ENCODE measurements at regions not wholly inside any gene's neighbourhood (a gene's known extent, or its start where the extent isn't known, plus 50 kb on each side); places are given as distances from the start of the nearest gene placed in this dataset.
"Not testable (repeated sequence)": the region's sequence is repeated elsewhere in the genome, so short reads cannot be mapped to it uniquely, and the experiment has no call there.

- H3K4me3 ChIP-seq (ENCODE audit: low read length): no peak overlapping the region
- DNase-seq: no peak
- H4K20me1 ChIP-seq (ENCODE audit: insufficient read depth, low read depth, low read length): no peaks in the 10 kb centered on the region
- no peak overlapping the region for H3K27ac ChIP-seq (ENCODE audit: low read length)
- H3K4me1 ChIP-seq (ENCODE audit: low read length): no peaks in the 10 kb centered on the region
- no peaks in the 10 kb centered on the region for H3K9me2 ChIP-seq (replicated peaks; ENCODE audit: insufficient read depth, low read length)
- H3K4me2 ChIP-seq (ENCODE audit: low read depth, low read length, poor library complexity, severe bottlenecking): no peak overlapping the region
- H3K79me2 ChIP-seq (ENCODE audit: low read length): no peaks in the 10 kb centered on the region
- H3K36me3 ChIP-seq (ENCODE audit: insufficient read depth, low read length): no peaks in the 10 kb centered on the region
- no peaks in the 10 kb centered on the region for H3K27me3 ChIP-seq (ENCODE audit: low read length)
- H2AFZ ChIP-seq (ENCODE audit: low read length): no peak overlapping the region
- H3K9me3 ChIP-seq (ENCODE audit: low read length): no peaks in the 10 kb centered on the region
- H3K9ac ChIP-seq (ENCODE audit: low read length): no peak overlapping the region
Observed at GRCh38 chr9:71442937-71443336, 321.5 kb upstream of the TRPM3 start.

- Histone ChIP-seq H3K4me2 (ENCODE audit: low read depth, low read length, poor library complexity, severe bottlenecking) (no peak overlapping the region), H3K27ac (ENCODE audit: low read length) (no peak overlapping the region), H3K9ac (ENCODE audit: low read length) (no peak overlapping the region), H3K9me2 (replicated peaks; ENCODE audit: insufficient read depth, low read length) (no peaks in the 10 kb centered on the region), H3K9me3 (ENCODE audit: low read length) (no peaks in the 10 kb centered on the region), H2AFZ (ENCODE audit: low read length) (no peak overlapping the region), H3K36me3 (ENCODE audit: insufficient read depth, low read length) (no peaks in the 10 kb centered on the region), H4K20me1 (ENCODE audit: insufficient read depth, low read depth, low read length) (no peaks in the 10 kb centered on the region), H3K27me3 (ENCODE audit: low read length) (no peaks in the 10 kb centered on the region), H3K4me3 (ENCODE audit: low read length) (no peak overlapping the region), H3K79me2 (ENCODE audit: low read length) (no peaks in the 10 kb centered on the region), H3K4me1 (ENCODE audit: low read length) (no peaks in the 10 kb centered on the region)
- no peak for DNase-seq
Observed at GRCh38 chr9:71441266-71441665, 319.8 kb upstream of the TRPM3 start.

- H3K4me2 ChIP-seq (ENCODE audit: low read depth, low read length, poor library complexity, severe bottlenecking): no peak overlapping the region
- no peaks in the 10 kb centered on the region for H3K4me1 ChIP-seq (ENCODE audit: low read length)
- H4K20me1 ChIP-seq (ENCODE audit: insufficient read depth, low read depth, low read length): no peaks in the 10 kb centered on the region
- H3K79me2 ChIP-seq (ENCODE audit: low read length): no peaks in the 10 kb centered on the region
- H3K27me3 ChIP-seq (ENCODE audit: low read length): no peaks in the 10 kb centered on the region
- no peaks in the 10 kb centered on the region for H3K36me3 ChIP-seq (ENCODE audit: insufficient read depth, low read length)
- no peaks in the 10 kb centered on the region for H3K9me3 ChIP-seq (ENCODE audit: low read length)
- H3K4me3 ChIP-seq (ENCODE audit: low read length): no peak overlapping the region
- H3K27ac ChIP-seq (ENCODE audit: low read length): no peak overlapping the region
- no peaks in the 10 kb centered on the region for H3K9me2 ChIP-seq (replicated peaks; ENCODE audit: insufficient read depth, low read length)
- no peak for DNase-seq
- H3K9ac ChIP-seq (ENCODE audit: low read length): no peak overlapping the region
- no peak overlapping the region for H2AFZ ChIP-seq (ENCODE audit: low read length)
Observed at GRCh38 chr9:71431931-71432330, 310.5 kb upstream of the TRPM3 start.

GRCh38 chr9:71407341-71407740, 285.9 kb upstream of the TRPM3 start:
- not testable (repeated sequence) for H3K4me2 ChIP-seq (ENCODE audit: low read depth, low read length, poor library complexity, severe bottlenecking); H3K4me3 ChIP-seq (ENCODE audit: low read length); DNase-seq; H3K4me1 ChIP-seq (ENCODE audit: low read length); H3K27ac ChIP-seq (ENCODE audit: low read length); H3K9me3 ChIP-seq (ENCODE audit: low read length); H3K9me2 ChIP-seq (replicated peaks; ENCODE audit: insufficient read depth, low read length); H3K27me3 ChIP-seq (ENCODE audit: low read length); H2AFZ ChIP-seq (ENCODE audit: low read length); H4K20me1 ChIP-seq (ENCODE audit: insufficient read depth, low read depth, low read length); H3K36me3 ChIP-seq (ENCODE audit: insufficient read depth, low read length); H3K79me2 ChIP-seq (ENCODE audit: low read length); H3K9ac ChIP-seq (ENCODE audit: low read length)

GRCh38 chr9:71403106-71403505, 281.7 kb upstream of the TRPM3 start:
- no peaks in the 10 kb centered on the region for H3K36me3 ChIP-seq (ENCODE audit: insufficient read depth, low read length)
- H3K27ac ChIP-seq (ENCODE audit: low read length): no peak overlapping the region
- H3K27me3 ChIP-seq (ENCODE audit: low read length): no peaks in the 10 kb centered on the region
- no peaks in the 10 kb centered on the region for H3K9me3 ChIP-seq (ENCODE audit: low read length)
- no peaks in the 10 kb centered on the region for H3K4me1 ChIP-seq (ENCODE audit: low read length)
- no peak overlapping the region for H2AFZ ChIP-seq (ENCODE audit: low read length)
- no peak for DNase-seq
- no peaks in the 10 kb centered on the region for H3K9me2 ChIP-seq (replicated peaks; ENCODE audit: insufficient read depth, low read length)
- no peak overlapping the region for H3K4me2 ChIP-seq (ENCODE audit: low read depth, low read length, poor library complexity, severe bottlenecking)
- H3K4me3 ChIP-seq (ENCODE audit: low read length): no peak overlapping the region
- no peaks in the 10 kb centered on the region for H3K79me2 ChIP-seq (ENCODE audit: low read length)
- H4K20me1 ChIP-seq (ENCODE audit: insufficient read depth, low read depth, low read length): no peaks in the 10 kb centered on the region
- no peak overlapping the region for H3K9ac ChIP-seq (ENCODE audit: low read length)

- Histone ChIP-seq H3K4me3 (ENCODE audit: low read length) (no peak overlapping the region), H3K27me3 (ENCODE audit: low read length) (no peaks in the 10 kb centered on the region), H3K79me2 (ENCODE audit: low read length) (no peaks in the 10 kb centered on the region), H2AFZ (ENCODE audit: low read length) (no peak overlapping the region), H3K9me3 (ENCODE audit: low read length) (no peaks in the 10 kb centered on the region), H3K27ac (ENCODE audit: low read length) (no peak overlapping the region), H3K36me3 (ENCODE audit: insufficient read depth, low read length) (no peaks in the 10 kb centered on the region), H3K9me2 (replicated peaks; ENCODE audit: insufficient read depth, low read length) (no peaks in the 10 kb centered on the region), H4K20me1 (ENCODE audit: insufficient read depth, low read depth, low read length) (no peaks in the 10 kb centered on the region), H3K4me2 (ENCODE audit: low read depth, low read length, poor library complexity, severe bottlenecking) (no peak overlapping the region), H3K4me1 (ENCODE audit: low read length) (no peaks in the 10 kb centered on the region), H3K9ac (ENCODE audit: low read length) (no peak overlapping the region)
- DNase-seq: no peak
Observed at GRCh38 chr9:71393005-71393404, 271.6 kb upstream of the TRPM3 start.

- Histone ChIP-seq H4K20me1 (ENCODE audit: insufficient read depth, low read depth, low read length) (no peaks in the 10 kb centered on the region), H3K9ac (ENCODE audit: low read length) (no peak overlapping the region), H3K9me2 (replicated peaks; ENCODE audit: insufficient read depth, low read length) (no peaks in the 10 kb centered on the region), H3K4me1 (ENCODE audit: low read length) (no peaks in the 10 kb centered on the region), H2AFZ (ENCODE audit: low read length) (no peak overlapping the region), H3K4me2 (ENCODE audit: low read depth, low read length, poor library complexity, severe bottlenecking) (no peak overlapping the region), H3K4me3 (ENCODE audit: low read length) (no peak overlapping the region), H3K27ac (ENCODE audit: low read length) (no peak overlapping the region), H3K36me3 (ENCODE audit: insufficient read depth, low read length) (no peaks in the 10 kb centered on the region), H3K79me2 (ENCODE audit: low read length) (no peaks in the 10 kb centered on the region), H3K27me3 (ENCODE audit: low read length) (no peaks in the 10 kb centered on the region), H3K9me3 (ENCODE audit: low read length) (no peaks in the 10 kb centered on the region)
- DNase-seq: no peak
Observed at GRCh38 chr9:71384343-71384742, 262.9 kb upstream of the TRPM3 start.

- Histone ChIP-seq H3K4me3 (ENCODE audit: low read length) (no peak overlapping the region), H3K4me1 (ENCODE audit: low read length) (no peaks in the 10 kb centered on the region), H3K36me3 (ENCODE audit: insufficient read depth, low read length) (no peaks in the 10 kb centered on the region)
Observed at GRCh38 chr9:71383308-71383940, 262.0 kb upstream of the TRPM3 start.

GRCh38 chr9:71368157-71368556, 246.7 kb upstream of the TRPM3 start:
- no peaks in the 10 kb centered on the region for H3K4me1 ChIP-seq (ENCODE audit: low read length)
- no peaks in the 10 kb centered on the region for H3K27me3 ChIP-seq (ENCODE audit: low read length)
- DNase-seq: no peak
- no peaks in the 10 kb centered on the region for H4K20me1 ChIP-seq (ENCODE audit: insufficient read depth, low read depth, low read length)
- H3K4me3 ChIP-seq (ENCODE audit: low read length): no peak overlapping the region
- H3K36me3 ChIP-seq (ENCODE audit: insufficient read depth, low read length): no peaks in the 10 kb centered on the region
- no peaks in the 10 kb centered on the region for H3K9me2 ChIP-seq (replicated peaks; ENCODE audit: insufficient read depth, low read length)
- H3K9me3 ChIP-seq (ENCODE audit: low read length): no peaks in the 10 kb centered on the region
- H2AFZ ChIP-seq (ENCODE audit: low read length): no peak overlapping the region
- no peaks in the 10 kb centered on the region for H3K79me2 ChIP-seq (ENCODE audit: low read length)
- H3K9ac ChIP-seq (ENCODE audit: low read length): no peak overlapping the region
- H3K4me2 ChIP-seq (ENCODE audit: low read depth, low read length, poor library complexity, severe bottlenecking): no peak overlapping the region
- H3K27ac ChIP-seq (ENCODE audit: low read length): no peak overlapping the region

More at GRCh38 chr9:71383308-71383940, 262.0 kb upstream of the TRPM3 start:
- no peak overlapping the region for H3K9ac ChIP-seq (ENCODE audit: low read length)
- no peaks in the 10 kb centered on the region for H3K9me3 ChIP-seq (ENCODE audit: low read length)
- H3K27me3 ChIP-seq (ENCODE audit: low read length): no peaks in the 10 kb centered on the region
- no peaks in the 10 kb centered on the region for H4K20me1 ChIP-seq (ENCODE audit: insufficient read depth, low read depth, low read length)
- no peak for DNase-seq
- H2AFZ ChIP-seq (ENCODE audit: low read length): no peak overlapping the region
- no peaks in the 10 kb centered on the region for H3K9me2 ChIP-seq (replicated peaks; ENCODE audit: insufficient read depth, low read length)
- H3K27ac ChIP-seq (ENCODE audit: low read length): no peak overlapping the region
- no peaks in the 10 kb centered on the region for H3K79me2 ChIP-seq (ENCODE audit: low read length)
- no peak overlapping the region for H3K4me2 ChIP-seq (ENCODE audit: low read depth, low read length, poor library complexity, severe bottlenecking)

All from Karpas-422 (cell line).